ENCODE measurements at regions not wholly inside any gene's neighbourhood (a gene's known extent, or its start where the extent isn't known, plus 50 kb on each side); places are given as distances from the start of the nearest gene placed in this dataset.

GRCh38 chr10:128820663-128821062 lies 646.4 kb upstream of the MGMT start:
- H3K4me1 ChIP-seq (ENCODE audit: control insufficient read depth, insufficient read depth, low read length) = no peaks in the 10 kb centered on the region
- no peaks in the 10 kb centered on the region for H3K36me3 ChIP-seq (ENCODE audit: insufficient read depth, low read length)
- H3K4me3 ChIP-seq (ENCODE audit: low read length) = no peak overlapping the region
- H3K4me2 ChIP-seq (ENCODE audit: low read length) = no peak overlapping the region
- no peaks in the 10 kb centered on the region for H3K27me3 ChIP-seq (ENCODE audit: control insufficient read depth, insufficient read depth, low read length)
- H3K9ac ChIP-seq (ENCODE audit: low read depth, low read length) = no peak overlapping the region
- peaks cover 19% of the 10 kb centered on the region for H3K9me3 ChIP-seq (replicated peaks; ENCODE audit: low read length)

DNA sequence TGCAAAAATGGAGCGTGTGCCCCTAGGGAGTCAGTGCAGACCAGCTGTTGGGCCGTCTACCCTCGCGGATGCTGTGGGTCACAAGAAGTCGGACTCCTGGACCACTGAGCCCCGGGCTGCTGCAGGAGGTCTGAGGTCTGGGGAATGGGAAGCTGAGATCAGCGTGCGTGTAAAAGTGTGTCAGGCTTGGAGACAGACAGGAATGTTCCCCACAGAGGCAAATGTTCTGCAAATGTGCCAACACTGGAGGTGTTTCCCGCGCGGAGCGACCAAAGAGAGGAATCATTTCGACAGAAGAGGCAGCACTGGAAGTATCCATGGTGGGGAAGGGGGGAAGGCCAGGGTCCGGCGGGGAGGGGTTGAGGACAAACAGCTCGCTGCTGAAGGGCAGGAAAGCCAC lies 643.8 kb upstream of the MGMT start:
- no peaks in the 10 kb centered on the region for H3K27me3 ChIP-seq (ENCODE audit: control insufficient read depth, insufficient read depth, low read length)
- H3K9me3 ChIP-seq (replicated peaks; ENCODE audit: low read length) = peaks cover 25% of the 10 kb centered on the region
- H3K4me3 ChIP-seq (ENCODE audit: low read length) = no peak overlapping the region
- H3K36me3 ChIP-seq (ENCODE audit: insufficient read depth, low read length) = no peaks in the 10 kb centered on the region
- H3K4me1 ChIP-seq (ENCODE audit: control insufficient read depth, insufficient read depth, low read length) = no peaks in the 10 kb centered on the region
- no peak overlapping the region for H3K9ac ChIP-seq (ENCODE audit: low read depth, low read length)
- no peak overlapping the region for H3K4me2 ChIP-seq (ENCODE audit: low read length)

DNA sequence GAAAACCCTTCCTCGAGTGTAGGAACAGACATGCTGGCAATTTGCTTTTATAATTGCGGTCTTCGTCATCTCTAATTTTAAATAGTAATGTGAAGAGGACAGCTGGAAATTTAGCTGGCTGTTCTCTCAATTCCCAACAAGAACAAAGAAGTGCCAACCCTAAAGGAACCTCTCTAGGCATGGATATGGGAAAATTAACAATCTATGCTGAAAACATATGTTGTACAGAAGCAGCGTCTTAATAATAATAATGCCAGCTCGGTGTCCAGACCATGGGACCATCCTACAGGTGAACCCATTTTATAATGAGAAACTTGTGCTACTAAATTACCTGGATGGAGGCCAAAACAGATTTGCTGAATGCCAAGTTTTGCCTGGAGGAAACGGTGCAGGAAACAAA lies 641.4 kb upstream of the MGMT start:
- Histone ChIP-seq H3K4me3 (ENCODE audit: low read length) (no peak overlapping the region), H3K9ac (ENCODE audit: low read depth, low read length) (no peak overlapping the region), H3K36me3 (ENCODE audit: insufficient read depth, low read length) (no peaks in the 10 kb centered on the region), H3K4me1 (ENCODE audit: control insufficient read depth, insufficient read depth, low read length) (no peaks in the 10 kb centered on the region), H3K4me2 (ENCODE audit: low read length) (no peak overlapping the region), H3K9me3 (replicated peaks; ENCODE audit: low read length) (peaks cover 22% of the 10 kb centered on the region), H3K27me3 (ENCODE audit: control insufficient read depth, insufficient read depth, low read length) (no peaks in the 10 kb centered on the region)

- no peak overlapping the region for H3K9ac ChIP-seq (ENCODE audit: low read depth, low read length)
- H3K4me1 ChIP-seq (ENCODE audit: control insufficient read depth, insufficient read depth, low read length) = no peaks in the 10 kb centered on the region
- H3K4me3 ChIP-seq (ENCODE audit: low read length) = no peak overlapping the region
- H3K4me2 ChIP-seq (ENCODE audit: low read length) = no peak overlapping the region
- no peaks in the 10 kb centered on the region for H3K27me3 ChIP-seq (ENCODE audit: control insufficient read depth, insufficient read depth, low read length)
- no peaks in the 10 kb centered on the region for H3K36me3 ChIP-seq (ENCODE audit: insufficient read depth, low read length)
- peaks cover 8% of the 10 kb centered on the region for H3K9me3 ChIP-seq (replicated peaks; ENCODE audit: low read length)
Observed at GRCh38 chr10:128833671-128834070, 633.4 kb upstream of the MGMT start.

DNA sequence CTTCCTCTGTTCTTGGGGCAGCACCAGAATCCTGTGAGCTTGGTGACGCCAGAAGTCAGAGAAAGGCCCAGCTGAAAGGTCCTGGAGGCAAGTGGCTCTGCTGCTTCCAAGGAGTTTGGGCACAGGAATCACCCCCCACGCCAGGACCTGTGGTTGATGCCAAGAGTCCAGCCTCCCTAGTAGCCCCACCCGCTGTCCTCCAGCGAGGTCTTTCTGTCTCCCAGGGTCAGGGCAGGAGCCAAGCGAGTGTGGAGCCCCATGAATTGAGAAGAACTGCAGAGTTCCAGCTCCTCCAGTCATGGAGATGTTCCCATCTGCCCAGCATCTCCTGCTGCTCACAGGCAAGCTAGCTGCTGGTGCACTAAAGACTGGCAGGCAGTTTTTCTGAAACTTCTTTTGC lies 631.7 kb upstream of the MGMT start:
- Histone ChIP-seq H3K9me3 (replicated peaks; ENCODE audit: low read length) (peaks cover 8% of the 10 kb centered on the region), H3K27me3 (ENCODE audit: control insufficient read depth, insufficient read depth, low read length) (no peaks in the 10 kb centered on the region), H3K4me1 (ENCODE audit: control insufficient read depth, insufficient read depth, low read length) (no peaks in the 10 kb centered on the region), H3K4me3 (ENCODE audit: low read length) (no peak overlapping the region), H3K36me3 (ENCODE audit: insufficient read depth, low read length) (no peaks in the 10 kb centered on the region), H3K9ac (ENCODE audit: low read depth, low read length) (no peak overlapping the region), H3K4me2 (ENCODE audit: low read length) (no peak overlapping the region)

- Histone ChIP-seq H3K27me3 (ENCODE audit: control insufficient read depth, insufficient read depth, low read length) (no peaks in the 10 kb centered on the region), H3K9ac (ENCODE audit: low read depth, low read length) (no peak overlapping the region), H3K4me3 (ENCODE audit: low read length) (no peak overlapping the region), H3K36me3 (ENCODE audit: insufficient read depth, low read length) (no peaks in the 10 kb centered on the region), H3K4me1 (ENCODE audit: control insufficient read depth, insufficient read depth, low read length) (no peaks in the 10 kb centered on the region), H3K9me3 (replicated peaks; ENCODE audit: low read length) (peaks cover 8% of the 10 kb centered on the region), H3K4me2 (ENCODE audit: low read length) (no peak overlapping the region)
Observed at GRCh38 chr10:128837478-128837877, 629.6 kb upstream of the MGMT start.

DNA sequence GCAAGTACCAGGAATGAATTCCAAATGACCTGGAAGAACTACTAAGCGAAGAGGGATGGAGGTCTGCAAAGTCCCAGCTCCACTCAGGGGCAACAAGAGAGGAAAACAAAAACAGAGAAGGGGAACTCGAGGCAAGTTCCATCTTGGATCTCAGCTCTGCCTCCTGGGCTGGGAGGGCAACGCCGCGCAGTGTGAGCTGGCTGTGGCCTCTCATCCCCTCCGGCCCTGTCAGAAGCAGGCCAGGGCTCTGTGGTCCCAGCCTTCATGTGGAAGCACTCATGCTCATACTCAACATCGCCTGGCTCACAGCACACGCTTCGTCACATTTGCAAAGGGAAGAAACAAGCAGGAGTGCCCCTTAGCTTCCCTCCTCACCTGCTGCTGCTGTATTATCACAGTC lies 627.9 kb upstream of the MGMT start:
- Histone ChIP-seq H3K4me3 (ENCODE audit: low read length) (no peak overlapping the region), H3K4me2 (ENCODE audit: low read length) (no peak overlapping the region)

GRCh38 chr10:128839701-128840100 lies 627.3 kb upstream of the MGMT start:
- no peaks in the 10 kb centered on the region for H3K36me3 ChIP-seq (ENCODE audit: insufficient read depth, low read length)

More for the DNA sequence above, 627.9 kb upstream of the MGMT start:
- Histone ChIP-seq H3K36me3 (ENCODE audit: insufficient read depth, low read length) (no peaks in the 10 kb centered on the region), H3K27me3 (ENCODE audit: control insufficient read depth, insufficient read depth, low read length) (no peaks in the 10 kb centered on the region), H3K9ac (ENCODE audit: low read depth, low read length) (no peak overlapping the region), H3K4me1 (ENCODE audit: control insufficient read depth, insufficient read depth, low read length) (no peaks in the 10 kb centered on the region), H3K9me3 (replicated peaks; ENCODE audit: low read length) (peaks cover 8% of the 10 kb centered on the region)

GRCh38 chr10:128843972-128844371 lies 623.1 kb upstream of the MGMT start:
- no peak overlapping the region for H3K4me3 ChIP-seq (ENCODE audit: low read length)
- no peaks in the 10 kb centered on the region for H3K4me1 ChIP-seq (ENCODE audit: control insufficient read depth, insufficient read depth, low read length)
- no peak overlapping the region for H3K4me2 ChIP-seq (ENCODE audit: low read length)
- H3K9ac ChIP-seq (ENCODE audit: low read depth, low read length) = no peak overlapping the region
- H3K9me3 ChIP-seq (replicated peaks; ENCODE audit: low read length) = no peaks in the 10 kb centered on the region
- no peaks in the 10 kb centered on the region for H3K36me3 ChIP-seq (ENCODE audit: insufficient read depth, low read length)
- no peaks in the 10 kb centered on the region for H3K27me3 ChIP-seq (ENCODE audit: control insufficient read depth, insufficient read depth, low read length)

More at GRCh38 chr10:128839701-128840100, 627.3 kb upstream of the MGMT start:
- no peak overlapping the region for H3K4me3 ChIP-seq (ENCODE audit: low read length)
- H3K9ac ChIP-seq (ENCODE audit: low read depth, low read length) = no peak overlapping the region
- no peaks in the 10 kb centered on the region for H3K27me3 ChIP-seq (ENCODE audit: control insufficient read depth, insufficient read depth, low read length)
- H3K4me2 ChIP-seq (ENCODE audit: low read length) = no peak overlapping the region
- peaks cover 8% of the 10 kb centered on the region for H3K9me3 ChIP-seq (replicated peaks; ENCODE audit: low read length)
- no peaks in the 10 kb centered on the region for H3K4me1 ChIP-seq (ENCODE audit: control insufficient read depth, insufficient read depth, low read length)

DNA sequence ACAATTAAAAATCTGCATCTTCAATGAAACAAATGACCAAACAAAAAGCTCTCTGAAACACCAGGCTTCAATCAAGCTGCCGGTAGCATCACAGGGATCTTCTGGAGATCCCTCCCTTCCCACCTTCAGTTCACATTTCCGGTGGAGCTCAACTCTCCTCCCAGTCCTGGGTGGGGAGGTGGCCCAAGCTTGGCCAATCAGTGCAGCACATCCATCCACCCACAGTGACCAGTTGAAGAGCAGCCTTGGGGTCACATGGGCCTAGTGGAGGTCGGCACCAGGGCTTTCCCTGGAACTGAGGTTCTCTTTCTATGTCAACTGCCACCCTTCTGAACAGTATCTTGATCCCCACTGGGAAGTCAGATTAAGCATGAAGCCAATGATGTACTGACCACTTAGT lies 620.1 kb upstream of the MGMT start:
- no peaks in the 10 kb centered on the region for H3K4me1 ChIP-seq (ENCODE audit: control insufficient read depth, insufficient read depth, low read length)
- peaks cover 6% of the 10 kb centered on the region for H3K9me3 ChIP-seq (replicated peaks; ENCODE audit: low read length)
- no peak overlapping the region for H3K4me3 ChIP-seq (ENCODE audit: low read length)
- H3K9ac ChIP-seq (ENCODE audit: low read depth, low read length) = no peak overlapping the region
- H3K27me3 ChIP-seq (ENCODE audit: control insufficient read depth, insufficient read depth, low read length) = no peaks in the 10 kb centered on the region
- H3K4me2 ChIP-seq (ENCODE audit: low read length) = no peak overlapping the region
- no peaks in the 10 kb centered on the region for H3K36me3 ChIP-seq (ENCODE audit: insufficient read depth, low read length)

- H3K4me2 ChIP-seq (ENCODE audit: low read length) = no peak overlapping the region
- no peaks in the 10 kb centered on the region for H3K36me3 ChIP-seq (ENCODE audit: insufficient read depth, low read length)
- no peak overlapping the region for H3K4me3 ChIP-seq (ENCODE audit: low read length)
- H3K27me3 ChIP-seq (ENCODE audit: control insufficient read depth, insufficient read depth, low read length) = no peaks in the 10 kb centered on the region
- H3K9me3 ChIP-seq (replicated peaks; ENCODE audit: low read length) = peaks cover 20% of the 10 kb centered on the region
- H3K9ac ChIP-seq (ENCODE audit: low read depth, low read length) = no peak overlapping the region
- no peaks in the 10 kb centered on the region for H3K4me1 ChIP-seq (ENCODE audit: control insufficient read depth, insufficient read depth, low read length)
Observed at GRCh38 chr10:128848810-128849209, 618.2 kb upstream of the MGMT start.

DNA sequence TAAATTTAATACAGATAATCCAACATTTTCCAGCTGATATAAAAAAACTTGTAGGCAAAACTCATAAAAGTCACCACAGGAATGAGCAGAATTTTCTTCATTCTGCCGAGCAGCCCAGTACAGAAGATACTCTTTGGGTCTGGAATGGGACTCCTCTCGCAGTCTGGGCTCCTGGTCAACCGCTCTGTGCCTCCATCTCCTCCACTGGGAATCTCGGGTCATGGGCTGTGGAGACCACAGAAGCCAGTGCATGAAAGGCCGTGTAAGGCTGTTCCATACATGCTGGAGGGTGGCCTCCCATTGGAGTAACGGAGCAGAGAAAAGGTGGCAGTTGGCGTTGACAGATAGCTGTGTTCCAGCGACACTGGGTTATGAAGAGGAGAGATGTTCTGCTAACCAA lies 616.4 kb upstream of the MGMT start:
- Histone ChIP-seq H3K4me2 (ENCODE audit: low read length) (no peak overlapping the region), H3K4me3 (ENCODE audit: low read length) (no peak overlapping the region), H3K9me3 (replicated peaks; ENCODE audit: low read length) (peaks cover 20% of the 10 kb centered on the region), H3K4me1 (ENCODE audit: control insufficient read depth, insufficient read depth, low read length) (no peaks in the 10 kb centered on the region), H3K36me3 (ENCODE audit: insufficient read depth, low read length) (no peaks in the 10 kb centered on the region), H3K9ac (ENCODE audit: low read depth, low read length) (no peak overlapping the region), H3K27me3 (ENCODE audit: control insufficient read depth, insufficient read depth, low read length) (no peaks in the 10 kb centered on the region)
